ENCODE measurements at regions not wholly inside any gene's neighbourhood (a gene's known extent, or its start where the extent isn't known, plus 50 kb on each side); places are given as distances from the start of the nearest gene placed in this dataset.

DNA sequence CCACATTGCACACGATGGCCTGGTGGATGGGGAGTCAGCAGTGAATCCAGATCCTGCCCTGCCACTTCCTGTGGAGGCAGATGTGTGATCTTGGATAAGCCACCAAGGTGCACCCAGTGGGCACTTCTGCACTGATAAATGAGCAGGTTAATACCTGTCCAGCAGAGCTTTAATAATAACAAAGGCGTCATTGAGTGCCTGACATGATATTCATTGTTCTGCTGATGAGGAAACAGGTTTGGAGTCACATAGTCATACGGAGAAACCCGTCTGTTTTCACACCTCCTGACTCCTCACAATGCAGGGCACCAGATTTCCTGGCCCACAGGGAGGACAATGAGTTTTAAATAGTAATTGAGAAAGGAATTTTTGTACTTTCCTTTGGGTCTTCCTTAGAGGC, 324.6 kb upstream of the CDH5 start:
- H3K4me3 ChIP-seq (ENCODE audit: control insufficient read depth, low read depth, low read length), result no peak overlapping the region
- TF ChIP-seq, protein P1, sequence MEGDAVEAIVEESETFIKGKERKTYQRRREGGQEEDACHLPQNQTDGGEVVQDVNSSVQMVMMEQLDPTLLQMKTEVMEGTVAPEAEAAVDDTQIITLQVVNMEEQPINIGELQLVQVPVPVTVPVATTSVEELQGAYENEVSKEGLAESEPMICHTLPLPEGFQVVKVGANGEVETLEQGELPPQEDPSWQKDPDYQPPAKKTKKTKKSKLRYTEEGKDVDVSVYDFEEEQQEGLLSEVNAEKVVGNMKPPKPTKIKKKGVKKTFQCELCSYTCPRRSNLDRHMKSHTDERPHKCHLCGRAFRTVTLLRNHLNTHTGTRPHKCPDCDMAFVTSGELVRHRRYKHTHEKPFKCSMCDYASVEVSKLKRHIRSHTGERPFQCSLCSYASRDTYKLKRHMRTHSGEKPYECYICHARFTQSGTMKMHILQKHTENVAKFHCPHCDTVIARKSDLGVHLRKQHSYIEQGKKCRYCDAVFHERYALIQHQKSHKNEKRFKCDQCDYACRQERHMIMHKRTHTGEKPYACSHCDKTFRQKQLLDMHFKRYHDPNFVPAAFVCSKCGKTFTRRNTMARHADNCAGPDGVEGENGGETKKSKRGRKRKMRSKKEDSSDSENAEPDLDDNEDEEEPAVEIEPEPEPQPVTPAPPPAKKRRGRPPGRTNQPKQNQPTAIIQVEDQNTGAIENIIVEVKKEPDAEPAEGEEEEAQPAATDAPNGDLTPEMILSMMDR (IDR thresholded peaks at IDR 0.05; ENCODE audit: control insufficient read depth, insufficient read depth, low read depth, low read length, missing control alignments), result no peak
- DNase-seq (ENCODE audit: low read depth), result no peak

DNA sequence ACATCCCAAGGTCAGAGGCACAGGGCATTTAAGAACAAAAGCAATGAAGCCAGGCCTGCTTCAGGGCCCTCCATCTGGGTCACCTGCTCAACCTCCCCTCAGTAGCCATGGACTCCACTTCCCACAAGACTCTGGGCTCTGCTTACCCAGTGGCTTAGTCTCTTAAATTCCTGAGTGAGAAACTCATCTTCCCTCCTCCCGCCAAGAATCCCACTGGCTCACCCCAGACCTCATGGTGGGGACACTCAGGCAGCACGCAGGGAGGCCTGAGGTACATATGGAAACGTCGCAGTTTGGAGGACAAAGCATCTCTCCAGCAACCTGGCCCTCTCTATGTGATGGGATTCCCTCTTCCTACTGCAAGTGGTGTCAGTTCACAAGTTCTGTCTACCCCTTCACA, 326.7 kb upstream of the CDH5 start:
- TF ChIP-seq, protein P1 (IDR thresholded peaks at IDR 0.05; ENCODE audit: control insufficient read depth, insufficient read depth, low read depth, low read length, missing control alignments), result no peak
- no peak overlapping the region for H3K4me3 ChIP-seq (ENCODE audit: control insufficient read depth, low read depth, low read length)
- no peak for DNase-seq (ENCODE audit: low read depth)

DNA sequence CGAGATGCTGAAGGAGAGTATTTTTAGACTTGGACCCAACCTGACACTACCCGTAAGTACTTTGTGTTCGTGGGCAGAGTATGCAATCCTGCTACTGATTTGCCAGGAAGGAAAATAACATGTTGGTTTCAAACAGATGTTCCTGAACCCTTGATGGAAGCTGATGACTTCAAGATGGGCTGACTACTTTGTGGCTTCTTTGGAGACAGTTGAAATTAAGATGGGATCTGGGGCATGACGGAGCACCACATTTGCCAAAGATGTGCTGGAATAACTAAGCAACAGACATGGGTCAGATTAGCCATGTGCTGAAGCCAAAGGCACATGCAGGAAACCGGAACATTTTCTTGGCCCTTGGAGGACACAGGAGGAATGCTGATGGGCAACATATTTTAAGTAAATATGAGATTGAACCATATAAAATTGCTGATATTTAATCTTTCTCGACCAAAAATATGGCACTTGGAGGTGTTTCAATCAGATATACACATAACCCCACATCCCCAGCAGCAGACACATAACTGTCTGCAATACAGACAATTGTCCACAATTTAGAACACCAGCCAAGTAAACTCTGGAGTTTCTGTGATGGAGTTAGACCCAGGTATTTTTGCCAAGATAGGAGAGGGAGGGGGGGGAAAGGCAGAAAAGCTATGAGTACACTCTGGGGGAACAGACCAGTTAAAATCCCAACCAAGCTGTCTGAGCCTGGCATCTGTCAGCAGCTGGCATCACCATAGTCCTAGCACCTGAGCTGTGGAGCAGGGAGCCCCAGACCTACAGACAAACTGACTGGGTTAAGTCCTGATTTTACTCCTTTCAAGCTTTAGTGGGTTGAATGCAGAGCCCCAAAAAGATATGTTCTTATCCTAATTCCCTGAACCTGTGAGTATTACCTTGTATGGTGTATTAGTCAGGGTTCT, 329.4 kb upstream of the CDH5 start:
- DNase-seq (ENCODE audit: low read depth), result peak; percentile 99
- no peak overlapping the region for H3K4me3 ChIP-seq (ENCODE audit: control insufficient read depth, low read depth, low read length)
- TF ChIP-seq, protein P1 (IDR thresholded peaks at IDR 0.05; ENCODE audit: control insufficient read depth, insufficient read depth, low read depth, low read length, missing control alignments), result no peak

DNA sequence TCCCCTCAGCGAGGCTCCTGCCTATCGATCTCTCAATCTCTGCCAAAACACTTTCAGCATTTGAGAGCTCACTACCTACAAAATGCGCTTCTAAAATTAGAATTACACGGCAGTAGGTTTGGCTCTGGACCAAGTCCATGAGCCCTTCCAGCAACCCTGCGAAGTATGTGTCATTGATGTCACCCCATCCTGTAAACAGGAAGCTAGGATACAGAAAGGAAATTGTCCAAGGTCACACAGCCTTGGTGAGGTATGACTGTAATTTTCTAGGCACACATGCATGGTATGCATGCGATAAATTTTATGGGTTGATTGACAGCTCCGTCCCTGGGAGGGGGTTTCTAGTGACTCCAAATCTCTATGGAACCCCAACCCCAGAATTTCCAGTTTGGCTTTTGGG, 330.3 kb upstream of the CDH5 start:
- TF ChIP-seq, protein P1 (IDR thresholded peaks at IDR 0.05; ENCODE audit: control insufficient read depth, insufficient read depth, low read depth, low read length, missing control alignments), result no peak
- no peak overlapping the region for H3K4me3 ChIP-seq (ENCODE audit: control insufficient read depth, low read depth, low read length)
- DNase-seq (ENCODE audit: low read depth), result no peak

DNA sequence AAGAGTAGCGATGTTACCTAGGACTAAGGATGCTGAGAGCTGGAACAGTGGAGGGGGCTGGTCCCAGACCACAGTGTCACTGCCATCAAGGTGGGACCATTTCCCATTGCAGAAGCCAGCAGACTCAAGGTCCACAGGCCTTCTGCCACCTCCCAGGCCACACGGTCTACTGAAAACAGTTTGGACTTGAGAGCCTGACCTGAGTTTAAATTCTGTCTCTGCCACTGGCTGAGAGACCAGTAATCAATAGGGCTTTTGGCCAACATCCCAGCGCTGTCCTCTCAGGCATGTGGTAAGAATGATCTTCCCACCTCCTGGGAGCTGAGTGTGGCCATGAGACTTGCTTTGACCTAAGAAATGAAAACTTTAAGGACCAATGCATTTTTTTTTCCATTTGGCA, 331.4 kb upstream of the CDH5 start:
- no peak for DNase-seq (ENCODE audit: low read depth)
- TF ChIP-seq, protein P1 (IDR thresholded peaks at IDR 0.05; ENCODE audit: control insufficient read depth, insufficient read depth, low read depth, low read length, missing control alignments), result no peak
- H3K4me3 ChIP-seq (ENCODE audit: control insufficient read depth, low read depth, low read length), result no peak overlapping the region

DNA sequence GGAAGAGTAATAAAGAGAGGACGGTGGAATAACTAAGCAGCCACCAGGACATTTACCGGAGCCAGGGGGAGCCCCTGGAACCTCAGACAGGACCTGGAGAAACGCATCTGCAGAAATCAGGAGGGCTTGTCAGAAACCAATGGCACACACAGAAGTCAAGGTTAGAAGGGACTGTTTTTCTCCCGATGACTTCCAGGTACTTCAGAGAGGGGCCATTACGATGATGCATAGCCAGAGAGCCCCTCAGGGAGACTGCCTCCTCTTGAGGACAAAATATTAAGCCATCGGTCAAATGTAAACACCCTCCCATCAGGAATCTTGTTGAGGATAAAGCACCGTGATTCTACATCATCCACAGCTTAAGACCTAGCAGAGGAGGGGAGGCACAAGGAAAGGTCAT, 333.6 kb upstream of the CDH5 start:
- H3K4me3 ChIP-seq (ENCODE audit: control insufficient read depth, low read depth, low read length), result no peak overlapping the region
- DNase-seq (ENCODE audit: low read depth), result no peak
- TF ChIP-seq, protein P1 (IDR thresholded peaks at IDR 0.05; ENCODE audit: control insufficient read depth, insufficient read depth, low read depth, low read length, missing control alignments), result no peak

All from AG09309 (cell line).